T-helper 22 cell (primary cell): ENCODE measurements at regions not wholly inside any gene's neighbourhood (a gene's known extent, or its start where the extent isn't known, plus 50 kb on each side); places are given as distances from the start of the nearest gene placed in this dataset.
A peak's percentile ranks its signal among the peaks of the same experiment; 100 is the strongest.

ENCODE experiments used
- DNase-seq: peaks from one replicate; pipeline ENCODE4 v3.0.0-alpha.2; 2020; ENCODE audit warnings: low read depth

DNA sequence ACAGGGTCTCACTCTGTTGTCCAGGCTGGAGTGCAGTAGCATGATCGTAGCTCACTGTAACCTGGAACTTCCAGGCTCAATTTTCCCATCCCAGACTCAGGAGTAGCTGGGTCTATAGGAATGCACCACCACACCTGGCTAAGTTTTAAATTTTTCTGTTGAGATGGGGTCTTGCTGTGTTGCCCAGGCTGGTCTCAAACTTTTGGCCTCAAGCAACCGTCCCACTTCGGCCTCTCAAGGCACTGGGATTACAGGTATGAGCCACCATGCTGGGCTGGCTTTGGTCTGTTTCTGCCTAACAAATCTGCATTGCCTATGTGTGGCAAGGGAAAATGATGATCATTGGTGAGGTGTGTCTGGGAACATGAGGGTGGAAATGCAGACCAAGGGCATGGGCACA is 59.3 kb upstream of the CLMP start:
- DNase-seq = no peak

DNA sequence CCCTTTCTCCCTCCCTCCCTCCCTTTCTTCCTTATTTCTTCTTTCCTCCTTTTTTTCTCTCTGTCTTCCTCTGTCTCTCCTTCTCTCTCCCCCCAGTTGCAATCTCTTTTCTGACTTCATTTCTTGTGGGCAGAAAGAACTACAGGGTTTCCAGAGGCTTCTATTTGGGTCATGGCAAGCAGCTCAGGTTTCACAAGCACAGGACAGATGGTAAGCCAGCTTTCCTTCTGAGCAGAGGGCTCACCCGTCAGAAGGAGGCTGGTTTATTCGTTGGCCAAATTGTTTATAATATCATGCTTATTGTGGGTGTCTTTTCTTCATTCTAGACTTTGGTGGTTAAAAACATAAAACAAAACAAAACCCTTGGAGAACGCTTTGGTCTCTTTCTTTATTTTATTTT is 58.9 kb upstream of the CLMP start:
- no peak for DNase-seq

DNA sequence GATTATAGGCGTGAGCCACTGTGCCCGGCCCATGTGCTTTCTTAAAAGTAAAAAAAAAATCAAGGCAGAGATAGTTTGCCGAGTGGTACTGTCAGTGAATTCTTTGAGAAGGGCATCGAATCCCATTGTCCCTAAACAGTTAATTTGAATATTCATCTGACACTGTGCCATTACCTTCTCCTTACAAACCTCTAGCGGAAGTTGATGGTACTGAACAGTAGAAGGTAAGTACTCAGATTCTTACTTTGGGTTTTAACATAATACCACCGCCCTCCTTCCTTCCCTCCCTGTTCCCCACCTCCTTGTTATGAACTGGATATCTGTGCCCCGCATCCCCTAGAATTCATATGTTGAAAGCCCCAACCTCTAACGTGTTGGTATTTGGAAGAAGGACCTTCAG is 58.2 kb upstream of the CLMP start:
- DNase-seq = no peak

DNA sequence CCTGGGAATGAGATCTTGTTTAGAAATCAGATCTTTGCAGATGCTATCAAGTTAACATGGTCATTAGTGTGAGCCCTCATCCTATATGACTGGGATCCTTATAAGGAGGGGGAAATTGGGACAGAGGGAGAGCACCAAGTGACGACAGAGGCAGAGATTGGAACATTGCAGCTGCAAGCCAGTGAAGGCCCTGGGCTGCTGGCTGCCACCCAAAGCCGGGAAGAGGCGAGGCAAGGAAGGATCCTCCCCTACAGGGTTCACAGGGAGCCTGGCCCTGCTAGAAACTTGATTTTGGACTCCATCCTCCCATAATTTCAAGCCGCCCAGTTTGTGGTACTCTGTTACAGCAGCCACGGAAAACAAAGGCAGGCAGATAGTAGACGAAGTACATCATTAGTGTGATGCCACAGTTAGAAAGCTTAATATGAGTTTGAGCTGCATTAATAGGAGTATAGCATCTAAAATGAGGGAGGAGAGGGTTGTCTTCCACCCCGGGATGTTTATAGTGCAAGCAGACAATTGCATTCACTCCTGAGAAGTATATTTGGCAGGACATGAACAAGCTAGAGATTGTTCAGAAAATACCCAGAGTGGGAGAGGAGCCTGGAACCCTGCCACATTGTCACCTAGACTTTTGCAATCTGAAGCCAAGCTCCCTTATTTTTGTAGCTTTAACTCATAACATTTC is 56.8 kb upstream of the CLMP start:
- no peak for DNase-seq

DNA sequence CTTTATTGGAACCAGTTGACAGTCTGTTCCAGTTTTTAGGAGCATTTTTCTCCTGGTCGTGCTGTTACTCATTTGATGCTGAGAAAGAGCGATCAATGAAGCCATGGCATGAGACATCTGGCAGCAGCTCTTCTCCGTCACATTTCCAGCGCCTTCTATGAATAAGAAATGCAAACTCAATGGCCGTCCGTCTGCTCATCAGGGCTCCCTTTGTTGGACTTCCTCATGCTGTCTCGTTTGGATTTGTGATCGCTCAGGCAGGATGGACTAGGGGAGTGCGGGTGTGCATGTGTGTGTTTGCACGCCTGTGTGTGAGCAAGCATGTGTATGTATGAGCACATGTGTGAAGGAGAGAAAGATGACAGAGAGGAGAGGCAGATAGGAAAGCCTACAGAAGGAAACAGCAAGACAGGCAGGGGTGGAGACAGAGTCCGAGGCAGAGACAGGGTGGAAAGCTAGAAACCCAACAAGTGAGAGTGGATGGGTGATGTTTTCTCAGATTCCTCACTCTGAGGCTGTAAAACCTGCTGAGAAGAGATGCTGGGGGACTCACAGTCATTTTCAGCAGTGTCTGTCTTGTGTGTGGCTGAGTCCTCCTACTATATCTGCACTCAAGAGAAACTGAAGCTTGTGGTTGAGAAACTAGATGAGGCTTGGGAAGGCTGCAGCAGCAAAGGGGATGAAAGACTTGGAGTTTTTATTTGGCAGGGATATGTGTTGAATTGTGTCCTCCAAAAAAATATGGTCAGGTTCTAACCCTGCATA is 56.0 kb upstream of the CLMP start:
- no peak for DNase-seq

DNA sequence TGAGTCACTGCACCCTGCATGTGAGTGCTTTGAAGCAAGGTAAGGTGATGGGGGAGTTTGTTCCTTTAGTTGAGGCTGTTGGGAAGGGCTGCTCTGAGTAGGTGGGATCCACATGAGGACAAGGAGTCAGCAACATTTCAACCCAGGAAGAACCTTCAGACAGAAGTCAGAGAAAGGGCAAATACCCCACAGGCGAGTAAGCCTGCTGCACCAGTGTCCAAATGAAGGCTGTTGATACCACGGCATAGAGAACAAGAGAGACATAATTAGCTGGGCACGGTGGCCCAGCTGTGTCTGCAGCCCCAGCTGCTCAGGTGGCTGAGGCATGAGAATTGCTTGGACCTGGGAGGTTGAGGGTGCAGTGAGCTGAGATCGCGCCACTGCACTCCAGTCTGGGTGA is 54.3 kb upstream of the CLMP start:
- DNase-seq = no peak

DNA sequence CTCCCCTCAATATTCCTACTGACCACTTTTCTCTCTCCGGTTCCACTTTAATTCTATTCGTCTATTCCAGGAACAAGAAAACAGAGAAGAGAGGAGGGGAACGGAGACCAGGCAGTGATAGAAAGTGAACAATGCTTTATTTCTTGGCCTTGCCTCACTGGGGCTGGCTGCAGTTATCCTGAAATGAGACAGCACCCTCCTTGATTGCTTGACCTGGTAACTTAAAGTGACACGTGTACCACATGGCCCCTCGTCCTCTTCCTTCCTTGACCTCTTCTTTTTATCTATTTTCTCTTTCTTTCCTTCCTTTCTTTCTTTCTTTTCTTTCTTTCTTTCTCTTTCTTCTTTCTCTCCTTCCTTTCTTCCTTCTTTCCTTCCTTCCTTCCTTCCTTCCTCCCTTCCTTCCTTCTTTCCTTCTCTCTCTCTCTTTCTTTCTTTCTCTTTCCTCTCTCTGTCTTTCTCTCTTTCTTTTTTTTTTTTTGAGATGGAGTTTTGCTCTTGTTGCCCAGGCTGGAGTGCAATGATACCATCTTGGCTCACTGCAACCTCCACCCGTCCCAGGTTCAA is 52.8 kb upstream of the CLMP start:
- no peak for DNase-seq

DNA sequence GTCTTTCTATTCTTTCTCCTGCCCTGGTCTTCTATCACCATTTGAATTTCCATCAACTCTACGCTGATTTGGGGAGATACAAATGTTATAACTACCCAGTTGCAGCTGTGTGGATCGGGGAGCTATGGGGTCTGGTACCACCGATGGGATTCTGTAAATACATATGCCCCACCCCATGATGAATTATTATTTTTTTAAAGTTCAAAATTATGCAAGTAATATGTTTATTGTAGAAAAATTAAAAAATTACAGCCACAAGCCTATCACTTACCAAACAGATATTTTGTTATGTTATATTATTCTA is 52.4 kb upstream of the CLMP start:
- DNase-seq = no peak

DNA sequence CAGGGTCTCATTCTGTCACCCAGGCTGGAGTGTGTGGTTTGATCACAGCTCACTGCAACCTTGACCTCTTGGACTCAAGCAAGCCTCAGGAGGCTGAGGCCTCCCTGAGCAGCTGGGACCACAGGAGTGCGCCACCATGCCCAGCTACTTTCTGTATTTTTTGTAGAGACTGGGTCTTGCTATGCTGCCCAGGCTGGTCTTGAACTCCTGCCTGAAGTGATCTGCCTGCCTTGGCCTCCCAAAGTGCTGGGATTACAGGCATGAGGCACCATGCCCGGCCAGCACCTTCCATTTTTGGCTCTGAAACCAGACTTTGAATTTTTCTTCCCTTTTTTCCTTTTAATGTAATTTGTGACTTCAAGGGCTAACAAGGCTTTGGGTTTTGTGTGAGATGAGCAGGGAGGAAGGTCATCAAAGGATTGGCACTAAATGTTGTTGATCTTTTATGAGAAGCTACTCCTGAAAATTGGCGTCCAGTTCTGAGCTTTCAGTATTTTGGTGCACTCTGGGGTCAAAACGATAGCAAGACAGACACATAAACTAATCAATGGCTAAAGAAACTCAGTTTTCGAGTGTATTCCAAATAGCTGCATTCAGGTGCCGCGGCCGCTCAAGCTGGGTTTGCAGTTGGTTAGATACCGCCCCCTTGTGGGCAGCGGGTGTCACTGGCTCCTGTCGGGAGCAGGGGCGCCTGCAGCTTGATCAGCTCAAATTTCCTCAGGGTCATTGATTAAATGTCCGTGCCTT is 51.9 kb upstream of the CLMP start:
- DNase-seq = peak; percentile 44

DNA sequence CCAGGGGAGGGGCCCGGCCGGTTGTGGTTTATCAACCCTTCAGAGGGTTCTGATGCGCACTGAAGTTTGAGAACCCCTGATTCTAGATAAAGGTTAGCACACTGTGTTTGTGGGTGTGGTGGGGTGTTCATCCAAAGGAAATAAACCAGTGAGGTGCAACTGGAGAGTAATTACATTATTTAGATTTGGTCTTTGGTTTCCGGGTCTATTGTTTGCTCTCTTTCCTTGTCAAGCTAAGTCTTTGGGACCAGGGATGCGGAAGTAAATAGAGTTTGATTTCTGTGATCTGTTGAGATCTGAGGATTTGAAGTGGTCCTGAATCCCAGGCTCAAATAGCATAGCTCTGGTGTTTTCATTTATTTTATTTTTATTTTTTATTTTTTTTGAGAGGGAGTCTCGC is 50.5 kb upstream of the CLMP start:
- DNase-seq = no peak
